Breast epithelium (tissue), 3 donors: ENCODE measurements at regions not wholly inside any gene's neighbourhood (a gene's known extent, or its start where the extent isn't known, plus 50 kb on each side); places are given as distances from the start of the nearest gene placed in this dataset.

Experiments
- CTCF ChIP-seq, 3 donors: fragments of 450-650 bp; IDR thresholded peaks; one replicate each; pipeline ENCODE4 v1.5.1; 2016 to 2017; ENCODE audit warnings: antibody characterized with exemption in 3 of 3, mild to moderate bottlenecking in 3 of 3, moderate library complexity in 3 of 3
- POLR2A ChIP-seq: fragments of 450-650 bp; IDR thresholded peaks from one replicate; pipeline ENCODE4 v1.6.1; 2016; ENCODE audit warnings: antibody characterized with exemption, mild to moderate bottlenecking, moderate library complexity
- POLR2AphosphoS5 ChIP-seq, 3 donors: sonication (generic); formaldehyde crosslinking; IDR thresholded peaks; one replicate each; pipeline ENCODE4 v1.6.1; 2017; ENCODE audit warnings: antibody characterized with exemption in 3 of 3

- TF ChIP-seq POLR2A, result no peak
- no peak for TF ChIP-seq CTCF (IDR thresholded peaks at IDR 0.05)
- no peak for TF ChIP-seq POLR2AphosphoS5 (IDR thresholded peaks at IDR 0.05)
These were observed 203.0 kb downstream of the CDC5L start for GRCh38 chr6:44590471-44590870.
